Stomach smooth muscle (tissue), 2 donors: ENCODE measurements at regions not wholly inside any gene's neighbourhood (a gene's known extent, or its start where the extent isn't known, plus 50 kb on each side); places are given as distances from the start of the nearest gene placed in this dataset.

Experiments
- H3K27ac ChIP-seq: one replicate; pipeline ENCODE4 v1.7.0; 2013; ENCODE audit warnings: mild to moderate bottlenecking, low read length, inconsistent platforms
- H3K27me3 ChIP-seq, 2 donors: one replicate each; pipeline ENCODE4 v1.7.0; 2013; ENCODE audit warnings: low read length in 2 of 2; ENCODE audit not compliant: insufficient read depth in 2 of 2, control insufficient read depth in 1 of 2
- H3K36me3 ChIP-seq, 2 donors: one replicate each; pipeline ENCODE4 v1.7.0; 2013; ENCODE audit warnings: low read length in 2 of 2; ENCODE audit not compliant: control insufficient read depth in 2 of 2, insufficient read depth in 2 of 2
- H3K4me1 ChIP-seq: one replicate; pipeline ENCODE4 v1.7.0; 2013; ENCODE audit warnings: low read length; ENCODE audit not compliant: control insufficient read depth, insufficient read depth
- H3K4me3 ChIP-seq, 2 donors: one replicate each; pipeline ENCODE4 v1.7.0; 2013; ENCODE audit warnings: low read length in 2 of 2
- H3K9ac ChIP-seq, 2 donors: one replicate each; pipeline ENCODE4 v1.7.0; 2013; ENCODE audit warnings: low read length in 2 of 2, mild to moderate bottlenecking in 1 of 2
- H3K9me3 ChIP-seq, 2 donors: one replicate each; pipeline ENCODE4 v1.7.0; 2013; ENCODE audit warnings: low read length in 2 of 2; ENCODE audit not compliant: control insufficient read depth in 2 of 2
- donor health status: healthy.
- donor health status: Pancreatic carcinoma.

GRCh38 chr11:112481431-112481830 lies 220.8 kb upstream of the PLET1 start:
- H3K4me3 ChIP-seq, result no peak overlapping the region
- no peak overlapping the region for H3K9ac ChIP-seq
- no peaks in the 10 kb centered on the region for H3K27me3 ChIP-seq
- no peaks in the 10 kb centered on the region for H3K9me3 ChIP-seq
- H3K36me3 ChIP-seq, result no peaks in the 10 kb centered on the region
- no peak overlapping the region for H3K27ac ChIP-seq
- H3K4me1 ChIP-seq, result no peaks in the 10 kb centered on the region

GRCh38 chr11:112481893-112482292 lies 221.2 kb upstream of the PLET1 start:
- no peaks in the 10 kb centered on the region for H3K27me3 ChIP-seq
- no peak overlapping the region for H3K9ac ChIP-seq
- H3K9me3 ChIP-seq, result no peaks in the 10 kb centered on the region
- H3K27ac ChIP-seq, result no peak overlapping the region
- H3K4me3 ChIP-seq, result no peak overlapping the region
- H3K36me3 ChIP-seq, result no peaks in the 10 kb centered on the region
- no peaks in the 10 kb centered on the region for H3K4me1 ChIP-seq

- Histone ChIP-seq H3K36me3 (no peaks in the 10 kb centered on the region), H3K4me3 (no peak overlapping the region), H3K9ac (no peak overlapping the region), H3K27me3 (no peaks in the 10 kb centered on the region), H3K9me3 (no peaks in the 10 kb centered on the region), H3K27ac (no peak overlapping the region), H3K4me1 (no peaks in the 10 kb centered on the region)
These were observed 224.6 kb upstream of the PLET1 start for GRCh38 chr11:112485280-112485679.

GRCh38 chr11:112497826-112498225 lies 237.2 kb upstream of the PLET1 start:
- Histone ChIP-seq H3K27me3 (no peaks in the 10 kb centered on the region), H3K27ac (no peak overlapping the region), H3K36me3 (no peaks in the 10 kb centered on the region), H3K4me3 (no peak overlapping the region), H3K4me1 (no peaks in the 10 kb centered on the region), H3K9ac (no peak overlapping the region), H3K9me3 (no peaks in the 10 kb centered on the region)

GRCh38 chr11:112498701-112499100 lies 238.0 kb upstream of the PLET1 start:
- Histone ChIP-seq H3K9me3 (no peaks in the 10 kb centered on the region), H3K36me3 (no peaks in the 10 kb centered on the region), H3K4me3 (no peak overlapping the region), H3K4me1 (no peaks in the 10 kb centered on the region), H3K27ac (no peak overlapping the region), H3K9ac (no peak overlapping the region), H3K27me3 (no peaks in the 10 kb centered on the region)

- no peaks in the 10 kb centered on the region for H3K9me3 ChIP-seq
- no peak overlapping the region for H3K4me3 ChIP-seq
- H3K9ac ChIP-seq, result no peak overlapping the region
These were observed 238.7 kb upstream of the PLET1 start for GRCh38 chr11:112499153-112499880.

GRCh38 chr11:112499881-112500204 lies 239.2 kb upstream of the PLET1 start:
- Histone ChIP-seq H3K27me3 (no peaks in the 10 kb centered on the region), H3K4me3 (no peak overlapping the region), H3K4me1 (no peaks in the 10 kb centered on the region), H3K9me3 (no peaks in the 10 kb centered on the region), H3K9ac (no peak overlapping the region), H3K27ac (no peak overlapping the region), H3K36me3 (no peaks in the 10 kb centered on the region)

More at GRCh38 chr11:112499153-112499880, 238.7 kb upstream of the PLET1 start:
- H3K36me3 ChIP-seq, result no peaks in the 10 kb centered on the region
- H3K4me1 ChIP-seq, result no peaks in the 10 kb centered on the region
- H3K27ac ChIP-seq, result no peak overlapping the region
- H3K27me3 ChIP-seq, result no peaks in the 10 kb centered on the region

- Histone ChIP-seq H3K9ac (no peak overlapping the region), H3K36me3 (no peaks in the 10 kb centered on the region), H3K4me3 (no peak overlapping the region), H3K27ac (no peak overlapping the region), H3K9me3 (no peaks in the 10 kb centered on the region), H3K27me3 (no peaks in the 10 kb centered on the region), H3K4me1 (no peaks in the 10 kb centered on the region)
These were observed 242.8 kb upstream of the PLET1 start for GRCh38 chr11:112503410-112503809.

- Histone ChIP-seq H3K4me1 (no peaks in the 10 kb centered on the region), H3K4me3 (no peak overlapping the region), H3K27me3 (no peaks in the 10 kb centered on the region), H3K9me3 (no peaks in the 10 kb centered on the region), H3K9ac (no peak overlapping the region), H3K36me3 (no peaks in the 10 kb centered on the region), H3K27ac (no peak overlapping the region)
These were observed 243.4 kb upstream of the PLET1 start for GRCh38 chr11:112504056-112504455.

- H3K4me3 ChIP-seq, result no peak overlapping the region
- no peaks in the 10 kb centered on the region for H3K27me3 ChIP-seq
- no peaks in the 10 kb centered on the region for H3K4me1 ChIP-seq
- no peak overlapping the region for H3K27ac ChIP-seq
- no peaks in the 10 kb centered on the region for H3K9me3 ChIP-seq
- no peaks in the 10 kb centered on the region for H3K36me3 ChIP-seq
- no peak overlapping the region for H3K9ac ChIP-seq
These were observed 246.2 kb upstream of the PLET1 start for GRCh38 chr11:112506852-112507251.

GRCh38 chr11:112507281-112507680 lies 246.6 kb upstream of the PLET1 start:
- H3K4me1 ChIP-seq, result no peaks in the 10 kb centered on the region
- no peaks in the 10 kb centered on the region for H3K36me3 ChIP-seq
- no peaks in the 10 kb centered on the region for H3K27me3 ChIP-seq
- H3K9me3 ChIP-seq, result no peaks in the 10 kb centered on the region
- no peak overlapping the region for H3K9ac ChIP-seq
- H3K27ac ChIP-seq, result no peak overlapping the region
- no peak overlapping the region for H3K4me3 ChIP-seq
